Left ventricle myocardium inferior (tissue), 1 donor: ENCODE measurements at regions not wholly inside any gene's neighbourhood (a gene's known extent, or its start where the extent isn't known, plus 50 kb on each side); places are given as distances from the start of the nearest gene placed in this dataset.

Source experiments
- DNase-seq: peaks from one replicate; pipeline ENCODE4 v3.0.0-alpha.2; 2020
- H3K27ac ChIP-seq: fragments of 200-600 bp; replicated peaks from 2 replicates; pipeline ENCODE4 v1.8.0; 2021
- H3K27me3 ChIP-seq: fragments of 200-600 bp; 2 replicates; pipeline ENCODE4 v1.8.0; 2021; ENCODE audit warnings: low read depth
- H3K36me3 ChIP-seq: fragments of 200-600 bp; 2 replicates; pipeline ENCODE4 v1.8.0; 2021
- H3K4me1 ChIP-seq: fragments of 200-600 bp; 2 replicates; pipeline ENCODE4 v1.8.0; 2021
- H3K4me3 ChIP-seq: fragments of 200-600 bp; 2 replicates; pipeline ENCODE4 v1.8.0; 2021; ENCODE audit warnings: mild to moderate bottlenecking, moderate library complexity
- H3K9me3 ChIP-seq: fragments of 200-600 bp; replicated peaks from 2 replicates; pipeline ENCODE4 v1.8.0; 2021
- intact Hi-C: fragments of 100-400 bp; cut with micrococcal nuclease; formaldehyde crosslinking; loops from one replicate; pipeline ENCODE4 v1.11.0; 2022
- TF ChIP-seq, protein P1 (sequence below): fragments of 200-600 bp; IDR thresholded peaks from 2 replicates; pipeline ENCODE4 v1.8.0; 2021; ENCODE audit warnings: antibody characterized with exemption, mild to moderate bottlenecking, borderline replicate concordance
- donor health status: DM: no; HTN: yes; CAD: no; lungs with severe emphysema.

- Histone ChIP-seq H3K27ac (no peak overlapping the region), H3K4me1 (no peaks in the 10 kb centered on the region), H3K27me3 (no peaks in the 10 kb centered on the region), H3K36me3 (no peaks in the 10 kb centered on the region), H3K4me3 (no peak overlapping the region), H3K9me3 (no peaks in the 10 kb centered on the region)
- TF ChIP-seq, protein P1, sequence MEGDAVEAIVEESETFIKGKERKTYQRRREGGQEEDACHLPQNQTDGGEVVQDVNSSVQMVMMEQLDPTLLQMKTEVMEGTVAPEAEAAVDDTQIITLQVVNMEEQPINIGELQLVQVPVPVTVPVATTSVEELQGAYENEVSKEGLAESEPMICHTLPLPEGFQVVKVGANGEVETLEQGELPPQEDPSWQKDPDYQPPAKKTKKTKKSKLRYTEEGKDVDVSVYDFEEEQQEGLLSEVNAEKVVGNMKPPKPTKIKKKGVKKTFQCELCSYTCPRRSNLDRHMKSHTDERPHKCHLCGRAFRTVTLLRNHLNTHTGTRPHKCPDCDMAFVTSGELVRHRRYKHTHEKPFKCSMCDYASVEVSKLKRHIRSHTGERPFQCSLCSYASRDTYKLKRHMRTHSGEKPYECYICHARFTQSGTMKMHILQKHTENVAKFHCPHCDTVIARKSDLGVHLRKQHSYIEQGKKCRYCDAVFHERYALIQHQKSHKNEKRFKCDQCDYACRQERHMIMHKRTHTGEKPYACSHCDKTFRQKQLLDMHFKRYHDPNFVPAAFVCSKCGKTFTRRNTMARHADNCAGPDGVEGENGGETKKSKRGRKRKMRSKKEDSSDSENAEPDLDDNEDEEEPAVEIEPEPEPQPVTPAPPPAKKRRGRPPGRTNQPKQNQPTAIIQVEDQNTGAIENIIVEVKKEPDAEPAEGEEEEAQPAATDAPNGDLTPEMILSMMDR, result no peak
- no peak for DNase-seq
- intact Hi-C loops, result no loop called here
Observed at GRCh38 chr5:63535840-63536602, 426.2 kb downstream of the HTR1A start.

DNA sequence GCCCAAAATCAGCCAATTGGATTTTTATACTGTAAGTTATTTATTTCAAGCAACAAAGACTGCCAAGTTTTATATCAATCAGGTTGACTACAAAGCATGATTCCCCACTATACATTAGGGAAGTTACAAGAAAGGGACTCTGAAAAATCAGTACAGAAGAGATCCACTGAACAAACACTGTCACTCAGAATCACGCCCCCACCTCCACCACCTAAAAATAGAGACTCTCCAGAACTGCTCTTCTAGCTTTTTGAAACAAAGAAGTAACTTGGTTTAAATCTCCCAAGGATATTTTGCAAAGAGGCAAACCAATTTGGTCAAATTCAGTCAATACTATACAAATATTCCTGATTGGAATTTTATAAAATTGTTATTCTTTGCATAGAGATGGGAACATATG, 438.0 kb downstream of the HTR1A start:
- H3K4me1 ChIP-seq, result no peaks in the 10 kb centered on the region
- no peak overlapping the region for H3K4me3 ChIP-seq
- H3K36me3 ChIP-seq, result no peaks in the 10 kb centered on the region
- intact Hi-C loops, result no loop called here
- H3K27ac ChIP-seq, result no peak overlapping the region
- no peak for DNase-seq
- no peaks in the 10 kb centered on the region for H3K27me3 ChIP-seq
- peaks cover 6% of the 10 kb centered on the region for H3K9me3 ChIP-seq
- TF ChIP-seq, protein P1, result no peak

GRCh38 chr5:63516006-63516405, 446.2 kb downstream of the HTR1A start:
- no peaks in the 10 kb centered on the region for H3K36me3 ChIP-seq
- TF ChIP-seq, protein P1, result no peak
- H3K27ac ChIP-seq, result no peak overlapping the region
- no peak overlapping the region for H3K4me3 ChIP-seq
- intact Hi-C loops, result no loop called here
- no peaks in the 10 kb centered on the region for H3K4me1 ChIP-seq
- H3K27me3 ChIP-seq, result no peaks in the 10 kb centered on the region
- DNase-seq, result no peak
- H3K9me3 ChIP-seq, result peaks cover 3% of the 10 kb centered on the region

GRCh38 chr5:63500242-63500641, 462.0 kb downstream of the HTR1A start:
- no peaks in the 10 kb centered on the region for H3K4me1 ChIP-seq
- TF ChIP-seq, protein P1, result no peak
- no peaks in the 10 kb centered on the region for H3K27me3 ChIP-seq
- H3K36me3 ChIP-seq, result no peaks in the 10 kb centered on the region
- no peak overlapping the region for H3K27ac ChIP-seq
- H3K4me3 ChIP-seq, result no peak overlapping the region
- DNase-seq, result no peak
- intact Hi-C loops, result no loop called here
- peaks cover 14% of the 10 kb centered on the region for H3K9me3 ChIP-seq

DNA sequence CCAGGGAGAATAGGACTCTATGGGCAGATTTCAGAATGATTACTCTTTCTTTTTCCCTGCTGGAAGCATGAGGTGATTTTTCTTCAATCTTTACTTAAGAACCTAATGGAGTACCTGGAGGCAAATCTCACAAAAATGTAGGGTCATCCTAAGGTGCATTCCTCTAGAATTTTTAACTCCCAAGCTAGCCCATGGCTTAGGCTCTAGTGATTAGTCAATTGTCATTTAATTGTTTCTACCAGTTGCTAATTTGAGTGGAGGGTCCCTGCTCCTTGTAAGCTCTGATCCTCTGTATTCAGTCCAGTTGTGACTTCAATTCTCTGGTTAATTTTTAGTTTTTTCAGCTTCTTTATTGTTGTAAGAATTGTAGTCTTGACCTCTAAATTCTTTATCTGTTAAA, 467.0 kb downstream of the HTR1A start:
- intact Hi-C loops, result no loop called here
- DNase-seq, result no peak
- TF ChIP-seq, protein P1, result no peak
- no peak overlapping the region for H3K27ac ChIP-seq
- no peaks in the 10 kb centered on the region for H3K4me1 ChIP-seq
- H3K27me3 ChIP-seq, result no peaks in the 10 kb centered on the region
- H3K9me3 ChIP-seq, result no peaks in the 10 kb centered on the region
- no peak overlapping the region for H3K4me3 ChIP-seq
- H3K36me3 ChIP-seq, result no peaks in the 10 kb centered on the region
